Type B pancreatic cell (in vitro differentiated cells): ENCODE measurements at regions not wholly inside any gene's neighbourhood (a gene's known extent, or its start where the extent isn't known, plus 50 kb on each side); places are given as distances from the start of the nearest gene placed in this dataset.
A peak's percentile ranks its signal among the peaks of the same experiment; 100 is the strongest.

ENCODE experiments used
- DNase-seq: peaks from one replicate; pipeline ENCODE4 v3.0.0; 2021; ENCODE audit warnings: mixed read lengths; ENCODE audit not compliant: unreplicated experiment; ENCODE audit errors: extremely low spot score
- H3K27ac Mint-ChIP-seq: 2 replicates; pipeline ENCODE4 v1.8.0; 2021; ENCODE audit warnings: mild to moderate bottlenecking, mixed read lengths
- H3K27me3 Mint-ChIP-seq: 2 replicates; pipeline ENCODE4 v1.8.0; 2021; ENCODE audit warnings: mixed read lengths
- H3K36me3 Mint-ChIP-seq: 2 replicates; pipeline ENCODE4 v1.8.0; 2021; ENCODE audit warnings: mixed read lengths
- H3K4me1 Mint-ChIP-seq: one replicate; pipeline ENCODE4 v1.8.0; 2021; ENCODE audit warnings: mixed read lengths; ENCODE audit not compliant: unreplicated experiment
- H3K4me3 Mint-ChIP-seq: 2 replicates; pipeline ENCODE4 v1.8.0; 2021; ENCODE audit warnings: mild to moderate bottlenecking, mixed read lengths
- H3K9me3 Mint-ChIP-seq: 2 replicates; pipeline ENCODE4 v1.8.0; 2021; ENCODE audit warnings: mixed read lengths
- TF ChIP-seq, protein P1 (sequence below): fragments of 200-600 bp; sonication (generic); conservative IDR thresholded peaks from 2 replicates; pipeline ENCODE4 v1.5.0; 2021; ENCODE audit warnings: antibody characterized with exemption, mild to moderate bottlenecking

DNA sequence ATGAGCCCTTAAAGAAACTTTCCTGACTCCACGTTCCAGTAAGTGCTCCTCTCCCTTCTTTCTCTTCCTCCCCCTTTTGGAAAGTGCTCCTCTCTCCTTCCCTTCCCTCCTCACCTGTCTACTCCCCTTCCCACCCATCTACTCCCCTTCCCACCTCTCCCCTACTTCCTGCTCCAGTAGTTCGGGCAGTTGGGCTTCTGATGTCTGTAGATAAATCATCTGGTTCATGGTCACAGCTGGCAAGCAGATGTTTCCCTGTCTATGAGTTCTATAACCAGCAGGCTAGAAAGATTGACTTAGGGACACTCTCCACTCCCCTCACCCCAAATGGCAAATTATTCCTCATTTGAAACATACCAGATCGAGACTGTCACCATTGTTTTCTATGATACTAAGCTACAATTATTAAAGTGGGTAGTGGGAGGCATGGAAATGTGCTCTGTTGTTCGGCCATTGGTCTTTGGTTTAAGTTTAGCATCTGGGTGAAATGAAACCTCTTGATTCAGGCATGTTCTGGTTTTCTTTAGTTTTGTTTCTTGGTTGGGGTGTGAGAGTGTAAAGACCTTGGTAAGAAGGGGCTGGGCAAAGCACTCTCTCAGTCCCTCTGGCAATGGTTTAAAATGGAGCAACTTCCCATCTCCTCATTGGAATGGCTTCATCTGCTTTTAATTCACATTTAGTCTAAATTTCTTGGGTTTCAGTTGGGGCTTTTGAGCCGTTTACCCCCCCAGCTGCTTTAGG is 413.2 kb upstream of the SPRED2 start:
- Mint-ChIP-seq H3K4me1 (peaks cover 19% of the 10 kb centered on the region), H3K27me3 (no peaks in the 10 kb centered on the region), H3K9me3 (peaks cover 5% of the 10 kb centered on the region), H3K27ac (no peak overlapping the region), H3K4me3 (no peak overlapping the region), H3K36me3 (no peaks in the 10 kb centered on the region)
- TF ChIP-seq, protein P1, sequence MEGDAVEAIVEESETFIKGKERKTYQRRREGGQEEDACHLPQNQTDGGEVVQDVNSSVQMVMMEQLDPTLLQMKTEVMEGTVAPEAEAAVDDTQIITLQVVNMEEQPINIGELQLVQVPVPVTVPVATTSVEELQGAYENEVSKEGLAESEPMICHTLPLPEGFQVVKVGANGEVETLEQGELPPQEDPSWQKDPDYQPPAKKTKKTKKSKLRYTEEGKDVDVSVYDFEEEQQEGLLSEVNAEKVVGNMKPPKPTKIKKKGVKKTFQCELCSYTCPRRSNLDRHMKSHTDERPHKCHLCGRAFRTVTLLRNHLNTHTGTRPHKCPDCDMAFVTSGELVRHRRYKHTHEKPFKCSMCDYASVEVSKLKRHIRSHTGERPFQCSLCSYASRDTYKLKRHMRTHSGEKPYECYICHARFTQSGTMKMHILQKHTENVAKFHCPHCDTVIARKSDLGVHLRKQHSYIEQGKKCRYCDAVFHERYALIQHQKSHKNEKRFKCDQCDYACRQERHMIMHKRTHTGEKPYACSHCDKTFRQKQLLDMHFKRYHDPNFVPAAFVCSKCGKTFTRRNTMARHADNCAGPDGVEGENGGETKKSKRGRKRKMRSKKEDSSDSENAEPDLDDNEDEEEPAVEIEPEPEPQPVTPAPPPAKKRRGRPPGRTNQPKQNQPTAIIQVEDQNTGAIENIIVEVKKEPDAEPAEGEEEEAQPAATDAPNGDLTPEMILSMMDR, result no peak
- no peak for DNase-seq

DNA sequence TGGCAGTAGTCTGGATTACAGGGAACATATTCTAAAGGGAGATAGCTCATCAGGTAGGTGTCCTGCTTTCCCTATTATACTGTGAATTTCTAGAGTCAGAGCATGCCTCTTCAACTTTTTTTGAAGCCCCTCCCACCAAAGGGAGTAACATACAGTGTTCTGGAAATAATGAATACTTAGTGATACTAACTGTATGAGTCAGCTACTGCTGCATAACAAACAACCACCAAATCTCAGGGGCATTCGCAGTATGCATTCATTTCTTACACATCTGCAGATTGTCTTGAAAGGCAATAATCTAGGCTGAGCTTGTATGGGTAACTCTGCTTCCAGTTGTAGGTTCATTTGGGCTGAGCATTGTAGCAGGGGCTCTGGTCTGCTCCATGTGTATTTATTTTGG is 409.7 kb upstream of the SPRED2 start:
- Mint-ChIP-seq H3K36me3 (no peaks in the 10 kb centered on the region), H3K4me3 (no peak overlapping the region), H3K27ac (no peak overlapping the region), H3K9me3 (peaks cover 5% of the 10 kb centered on the region), H3K27me3 (no peaks in the 10 kb centered on the region), H3K4me1 (peaks cover 19% of the 10 kb centered on the region)
- TF ChIP-seq, protein P1, result no peak
- no peak for DNase-seq

DNA sequence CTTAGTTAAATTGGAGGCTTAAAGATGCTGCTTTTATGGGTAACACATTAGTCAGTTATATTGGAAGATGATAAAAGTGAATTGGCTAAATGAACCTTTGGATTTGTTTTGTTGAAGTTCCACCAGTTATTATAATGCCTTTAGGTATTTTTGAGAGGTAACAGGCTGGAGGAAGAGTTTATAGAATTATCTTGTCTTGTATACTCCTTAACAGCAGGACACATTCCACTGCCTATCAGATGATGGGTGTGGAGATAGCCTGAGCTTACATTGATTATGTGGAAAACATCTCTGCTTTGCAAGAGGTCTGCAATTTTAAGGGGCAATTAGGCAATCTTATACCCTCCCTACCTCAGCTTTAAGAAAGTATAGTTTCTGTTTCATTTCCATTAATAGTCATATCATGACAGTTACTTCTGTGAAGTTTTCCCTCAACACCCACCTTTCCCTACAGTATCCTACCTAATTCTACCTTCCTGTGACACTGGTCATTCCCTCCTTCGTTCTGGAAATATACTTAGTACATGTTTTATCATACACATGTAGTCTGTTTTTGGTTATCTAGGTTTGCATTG is 403.7 kb upstream of the SPRED2 start:
- TF ChIP-seq, protein P1, result no peak
- no peak for DNase-seq
- Mint-ChIP-seq H3K9me3 (no peaks in the 10 kb centered on the region), H3K4me1 (peaks cover 15% of the 10 kb centered on the region), H3K27ac (no peak overlapping the region), H3K27me3 (no peaks in the 10 kb centered on the region), H3K4me3 (no peak overlapping the region), H3K36me3 (no peaks in the 10 kb centered on the region)

DNA sequence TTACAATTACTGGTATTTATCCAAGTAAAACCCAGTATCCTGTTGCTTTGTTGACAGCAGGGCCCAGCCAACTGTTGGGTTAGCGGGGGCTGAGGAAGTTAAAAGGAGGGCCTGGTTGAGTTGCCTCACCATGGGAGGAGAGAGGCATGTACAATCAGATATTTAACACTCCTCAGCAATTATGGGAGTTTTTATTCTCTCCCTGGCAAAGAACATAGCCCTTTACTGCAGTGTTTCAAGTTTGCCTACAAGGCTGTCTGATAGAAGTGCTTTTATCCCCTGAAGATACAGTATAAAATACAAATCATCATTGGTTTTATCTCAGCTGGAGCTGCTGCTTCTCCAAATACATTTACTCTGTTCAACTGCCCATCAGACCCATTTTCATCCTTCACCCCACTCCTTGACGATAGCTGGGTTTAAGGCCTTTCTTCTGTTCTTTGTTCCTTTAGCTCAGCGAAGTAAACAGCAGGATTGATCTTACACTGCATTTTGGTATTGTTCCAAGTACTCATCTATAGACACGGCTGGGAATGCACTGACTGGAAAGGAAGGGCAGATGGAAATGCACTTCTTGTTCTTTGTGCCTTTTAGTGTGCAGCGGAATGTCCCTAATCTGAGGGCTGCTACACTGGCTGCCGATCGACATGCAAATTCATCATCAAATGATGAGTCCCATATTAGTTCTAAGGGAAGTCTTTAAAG is 402.5 kb upstream of the SPRED2 start:
- Mint-ChIP-seq H3K4me3 (no peak overlapping the region), H3K36me3 (no peaks in the 10 kb centered on the region), H3K9me3 (no peaks in the 10 kb centered on the region), H3K4me1 (peaks cover 15% of the 10 kb centered on the region), H3K27ac (peak overlapping the region; percentile 35), H3K27me3 (no peaks in the 10 kb centered on the region)
- TF ChIP-seq, protein P1, result no peak
- DNase-seq, result no peak

DNA sequence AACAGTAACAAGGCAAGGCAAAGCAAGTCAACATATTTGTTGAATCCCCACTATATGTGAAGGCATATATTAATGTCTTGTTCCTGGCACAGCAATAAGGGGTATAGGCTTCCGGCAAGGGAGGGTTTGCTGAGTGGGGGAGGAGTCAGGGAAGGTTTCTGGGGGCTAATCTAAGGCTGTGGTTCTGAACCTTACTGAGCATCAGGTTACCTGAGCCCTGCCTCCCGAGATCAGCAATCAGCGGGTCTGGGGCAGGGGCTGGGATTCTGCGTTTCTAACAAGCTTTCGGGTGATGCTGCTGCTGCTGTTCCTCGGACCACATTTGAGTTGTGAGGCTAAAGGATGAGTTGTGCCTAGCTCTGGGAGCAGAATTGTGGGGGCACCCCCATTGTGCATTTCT is 401.7 kb upstream of the SPRED2 start:
- no peak overlapping the region for H3K27ac Mint-ChIP-seq
- H3K4me1 Mint-ChIP-seq, result peaks cover 15% of the 10 kb centered on the region
- H3K27me3 Mint-ChIP-seq, result no peaks in the 10 kb centered on the region
- DNase-seq, result no peak
- H3K9me3 Mint-ChIP-seq, result no peaks in the 10 kb centered on the region
- H3K36me3 Mint-ChIP-seq, result no peaks in the 10 kb centered on the region
- H3K4me3 Mint-ChIP-seq, result no peak overlapping the region
- TF ChIP-seq, protein P1, result no peak
